Keratinocyte (primary cell): ENCODE measurements at regions not wholly inside any gene's neighbourhood (a gene's known extent, or its start where the extent isn't known, plus 50 kb on each side); places are given as distances from the start of the nearest gene placed in this dataset.

Experiments used
- DNase-seq: peaks from one replicate; pipeline ENCODE4 v3.0.0-alpha.2; 2011; ENCODE audit warnings: low read depth, missing footprints, low spot score
- FAIRE-seq: peaks from 2 replicates; lab custom pipeline; 2011; peaks lifted over from hg19 to GRCh38; lab: Jason Lieb, UNC
- H2AFZ ChIP-seq: 2 replicates; pipeline ENCODE4 v1.6.0; 2012; ENCODE audit warnings: low read length, control low read depth, inconsistent platforms; ENCODE audit not compliant: control insufficient read depth
- H3K27ac ChIP-seq: 2 replicates; pipeline ENCODE4 v1.5.1; 2011; ENCODE audit warnings: low read length; ENCODE audit not compliant: control insufficient read depth, insufficient read depth
- H3K27me3 ChIP-seq: 3 replicates; pipeline ENCODE4 v1.6.0; 2011; ENCODE audit warnings: low read length; ENCODE audit not compliant: control insufficient read depth, insufficient read depth; ENCODE audit errors: extremely low read depth
- H3K36me3 ChIP-seq, 2 experiments: 2 replicates in 1 of 2; 3 replicates in 1 of 2; pipeline ENCODE4 v1.5.1; 2011; ENCODE audit warnings: low read length in 2 of 2, mild to moderate bottlenecking in 1 of 2; ENCODE audit not compliant: control insufficient read depth in 2 of 2, insufficient read depth in 2 of 2; ENCODE audit errors: extremely low read depth in 1 of 2
- H3K4me1 ChIP-seq: 3 replicates; pipeline ENCODE4 v1.5.1; 2011; ENCODE audit warnings: low read length; ENCODE audit not compliant: control insufficient read depth, insufficient read depth; ENCODE audit errors: extremely low read depth
- H3K4me2 ChIP-seq: 3 replicates; pipeline ENCODE4 v1.6.0; 2011; ENCODE audit warnings: low read depth, low read length; ENCODE audit not compliant: control insufficient read depth, insufficient read depth; ENCODE audit errors: extremely low read depth
- H3K4me3 ChIP-seq, 3 experiments: fragments of 200-600 bp in 1 of 3; sonication (generic) in 1 of 3; 2 replicates in 2 of 3; 3 replicates in 1 of 3; pipeline ENCODE4 v1.5.1; 2011 to 2016; ENCODE audit warnings: low read length in 3 of 3, mild to moderate bottlenecking in 3 of 3, control low read depth in 2 of 3, inconsistent platforms in 1 of 3, low read depth in 1 of 3, mixed read lengths in 1 of 3, mixed run types in 1 of 3, moderate library complexity in 1 of 3; ENCODE audit not compliant: control insufficient read depth in 2 of 3, insufficient read depth in 2 of 3; ENCODE audit errors: extremely low read depth in 1 of 3
- H3K79me2 ChIP-seq: 2 replicates; pipeline ENCODE4 v1.6.0; 2012; ENCODE audit warnings: low read length; ENCODE audit not compliant: control insufficient read depth, insufficient read depth
- H3K9ac ChIP-seq: 3 replicates; pipeline ENCODE4 v1.6.0; 2011; ENCODE audit warnings: low read length; ENCODE audit not compliant: control insufficient read depth, insufficient read depth; ENCODE audit errors: extremely low read depth
- H3K9me1 ChIP-seq: 3 replicates; pipeline ENCODE4 v1.6.0; 2011; ENCODE audit warnings: low read length; ENCODE audit not compliant: control insufficient read depth, insufficient read depth; ENCODE audit errors: extremely low read depth
- H3K9me3 ChIP-seq: 2 replicates; pipeline ENCODE4 v1.5.1; 2012; ENCODE audit warnings: low read depth, low read length; ENCODE audit not compliant: control insufficient read depth
- H4K20me1 ChIP-seq: 3 replicates; pipeline ENCODE4 v1.6.0; 2011; ENCODE audit warnings: low read length; ENCODE audit not compliant: control insufficient read depth, insufficient read depth; ENCODE audit errors: extremely low read depth
- CTCF ChIP-seq, 3 experiments: IDR thresholded peaks in 1 of 3; conservative IDR thresholded peaks in 1 of 3; optimal IDR thresholded peaks in 1 of 3; 2 replicates in 2 of 3; 3 replicates in 1 of 3; pipeline versions ENCODE3 to v1.5.1; 2011; ENCODE audit warnings: low read length in 3 of 3, mild to moderate bottlenecking in 3 of 3, moderate library complexity in 2 of 3, control low read depth in 1 of 3, inconsistent platforms in 1 of 3; ENCODE audit not compliant: insufficient read depth in 2 of 3; ENCODE audit errors: extremely low read depth in 1 of 3
- EZH2 ChIP-seq: IDR thresholded peaks from one replicate; pipeline ENCODE4 v1.6.1; 2012; ENCODE audit warnings: inconsistent platforms, mild to moderate bottlenecking, low read length, moderate library complexity
- dilution Hi-C: fragments of 300-500 bp; cut with MboI; formaldehyde crosslinking; loops from one replicate; pipeline ENCODE4 v1.7.0; 2020; ENCODE audit warnings: low sequenced_read_pairs; ENCODE audit not compliant: extremely low pct_ligation_motif_present

GRCh38 chr11:70507466-70508230, 109.3 kb downstream of the CTTN start:
- no peak for TF ChIP-seq CTCF (optimal IDR thresholded peaks at IDR 0.05 in 1 of 3, IDR thresholded peaks at IDR 0.05 in 1 of 3, conservative IDR thresholded peaks at IDR 0.05 in 1 of 3; ENCODE audit: extremely low read depth in 1 of 3, insufficient read depth in 2 of 3, low read length in 3 of 3)
- TF ChIP-seq EZH2, result no peak
- no peaks in the 10 kb centered on the region for H3K4me1 ChIP-seq
- FAIRE-seq, result no peak
- no peaks in the 10 kb centered on the region for H3K36me3 ChIP-seq
- H3K27me3 ChIP-seq, result no peaks in the 10 kb centered on the region
- dilution Hi-C loops, result no loop called here
- H3K9me1 ChIP-seq, result no peaks in the 10 kb centered on the region
- H3K4me2 ChIP-seq, result no peak overlapping the region
- H3K9me3 ChIP-seq, result no peaks in the 10 kb centered on the region
- no peak for DNase-seq
- no peak overlapping the region for H3K27ac ChIP-seq
- H3K4me3 ChIP-seq, result no peak overlapping the region
- no peaks in the 10 kb centered on the region for H4K20me1 ChIP-seq
- H2AFZ ChIP-seq, result no peak overlapping the region
- no peak overlapping the region for H3K9ac ChIP-seq
- H3K79me2 ChIP-seq, result no peaks in the 10 kb centered on the region

- no peaks in the 10 kb centered on the region for H3K4me1 ChIP-seq
- no peaks in the 10 kb centered on the region for H3K36me3 ChIP-seq
- H3K27me3 ChIP-seq, result no peaks in the 10 kb centered on the region
- H3K4me2 ChIP-seq, result no peak overlapping the region
- FAIRE-seq (no peak), DNase-seq (no peak)
- no peaks in the 10 kb centered on the region for H3K79me2 ChIP-seq
- H3K4me3 ChIP-seq, result no peak overlapping the region
- no peaks in the 10 kb centered on the region for H3K9me3 ChIP-seq
- H3K9ac ChIP-seq, result no peak overlapping the region
- no peak for TF ChIP-seq EZH2
- TF ChIP-seq CTCF (optimal IDR thresholded peaks at IDR 0.05 in 1 of 3, IDR thresholded peaks at IDR 0.05 in 1 of 3, conservative IDR thresholded peaks at IDR 0.05 in 1 of 3; ENCODE audit: extremely low read depth in 1 of 3, insufficient read depth in 2 of 3, low read length in 3 of 3), result no peak
- H2AFZ ChIP-seq, result no peak overlapping the region
- H4K20me1 ChIP-seq, result no peaks in the 10 kb centered on the region
- dilution Hi-C loops, result no loop called here
- no peak overlapping the region for H3K27ac ChIP-seq
- no peaks in the 10 kb centered on the region for H3K9me1 ChIP-seq
These were observed 109.8 kb downstream of the CTTN start for GRCh38 chr11:70508231-70508480.
